Heart right ventricle (tissue), 16 donors: ENCODE measurements at regions not wholly inside any gene's neighbourhood (a gene's known extent, or its start where the extent isn't known, plus 50 kb on each side); places are given as distances from the start of the nearest gene placed in this dataset.

Source experiments
- ATAC-seq, 8 donors: fragments of 200-7000 bp; cut with Tn5 transposase; one replicate each; pipeline ENCODE4 v1.9.1; 2020; ENCODE audit warnings: mild to moderate bottlenecking in 8 of 8, moderate library complexity in 8 of 8, moderate number of reproducible peaks in 1 of 8
- DNase-seq, 2 donors: peaks; one replicate each; pipeline ENCODE4 v3.0.0-alpha.2; 2020
- H3K27ac ChIP-seq, 10 donors: fragments of 200-600 bp; sonication (generic) in 2 of 10; one replicate each; pipeline versions ENCODE4 v1.5.0 to v1.8.0; 2020 to 2022; ENCODE audit warnings: mild to moderate bottlenecking in 3 of 10
- H3K27me3 ChIP-seq, 7 donors: fragments of 200-600 bp; one replicate each; pipeline ENCODE4 v1.8.0; 2021 to 2022; ENCODE audit warnings: mild to moderate bottlenecking in 2 of 7
- H3K36me3 ChIP-seq, 9 donors: fragments of 200-600 bp; sonication (generic) in 1 of 9; one replicate each; pipeline versions ENCODE4 v1.5.0 to v1.8.0; 2020 to 2022; ENCODE audit warnings: mild to moderate bottlenecking in 2 of 9
- H3K4me1 ChIP-seq, 9 donors: fragments of 200-600 bp; sonication (generic) in 1 of 9; one replicate each; pipeline versions ENCODE4 v1.5.0 to v1.8.0; 2020 to 2022; ENCODE audit warnings: mild to moderate bottlenecking in 4 of 9
- H3K4me3 ChIP-seq, 10 donors: fragments of 200-600 bp; sonication (generic) in 2 of 10; one replicate each; pipeline versions ENCODE4 v1.5.0 to v1.8.0; 2020 to 2022; ENCODE audit warnings: mild to moderate bottlenecking in 7 of 10, moderate library complexity in 2 of 10
- H3K9me3 ChIP-seq, 11 donors: fragments of 200-600 bp in 10 of 11; sonication (generic) in 2 of 11; one replicate each; pipeline versions ENCODE4 v1.5.0 to v1.8.0; 2013 to 2022; ENCODE audit warnings: mild to moderate bottlenecking in 2 of 11, control low read depth in 1 of 11, moderate library complexity in 1 of 11
- WGBS, 2 donors: extraction: QIAGEN DNeasy Blood & Tissue Kit; methylation state at CpG; one replicate each; pipeline ENCODE4 v1.1.7; 2013; ENCODE audit warnings: inconsistent platforms in 1 of 2; 5-methylcytosine and 5-hydroxymethylcytosine counted together
- intact Hi-C, 10 donors: fragments of 100-400 bp; cut with DNase I; formaldehyde crosslinking; loops; one replicate each; pipeline versions ENCODE4 v1.11.1 to v1.14.2; 2022
- TF ChIP-seq, protein P1 (sequence below), 9 donors: fragments of 200-600 bp; sonication (generic) in 2 of 9; IDR thresholded peaks; one replicate each; pipeline versions ENCODE4 v1.5.0 to v1.8.0; 2021 to 2022; ENCODE audit warnings: antibody characterized with exemption in 9 of 9, mild to moderate bottlenecking in 5 of 9, moderate library complexity in 1 of 9
- donor health status: Arrhythmogenic right ventricular cardiomyopathy.
- donor health status: ischemic (EF 13 %, LVEDD 7.1; RV severe dilation, severe dysfunction).
- donor health status: healthy with polysubstance abuse.
- donor health status: DM: no; HTN: yes; CAD: no.
- donor health status: DM: no; HTN: no; CAD: no.
- donor health status: ischemic (EF 25% LVEDD 6.9; RV normal size, moderate dysfunction).
- donor health status: ischemic (EF 25% LVEDD 5.7; RV mildly dilated, moderate dysfunction).
- donor health status: healthy.
- donor health status: DM: yes; HTN: yes; CAD: no.
- donor health status: Ischemic cardiomyopathy.
- donor health status: ischemic (EF 35%, LVEDD 5.7; RV mildly dilated, moderate dysfunction).
- donor health status: nonischemic (EF 11% LVEDD 7.7; RV severe dilation, severe dysfunction).
- donor health status: DM: yes; HTN: yes; CAD: no.
- donor health status: PGD.
- donor health status: ischemic (EF 29% LVEDD 5.4; RV normal size, mild dysfunction).
- donor health status: nonischemic (EF 23%, LVEDD 6.1; RV moderate dilation, normal function).

GRCh38 chr3:130841357-130841756 is 52.5 kb upstream of the ATP2C1 start:
- 51 to 63% methylated on average over 2 of the region's 2 CpGs for whole genome bisulfite sequencing, 2 donors

DNA sequence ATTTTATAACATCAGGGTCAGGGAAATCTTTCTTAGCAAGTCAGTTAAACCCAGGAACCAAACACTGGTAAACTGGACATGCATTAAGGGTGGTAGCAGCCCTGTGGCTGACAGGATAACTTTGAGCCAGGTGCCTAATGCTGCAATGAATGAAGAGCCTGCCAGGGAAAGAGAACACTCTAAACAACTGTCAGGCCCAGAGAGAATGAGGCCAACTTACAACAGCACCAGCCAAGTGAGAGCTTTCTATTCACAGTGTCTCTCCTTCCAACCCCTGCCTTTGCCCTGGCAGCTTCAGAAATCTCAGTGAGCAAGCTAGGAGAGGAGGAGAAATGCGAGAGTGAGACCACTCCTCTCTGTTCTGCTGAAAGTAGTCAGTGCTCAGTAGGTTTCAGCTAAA is 50.4 kb upstream of the ATP2C1 start:
- DNase-seq, result peak in 1 of 2 donors; percentile 38
- 52 to 74% methylated on average over 1 of the region's 1 CpG for WGBS, 2 donors
- intact Hi-C loops, result no loop called here
- peak overlapping the region in 6 of 10 donors; percentile 52 to 74 (median 64) for H3K27ac ChIP-seq
- no peaks in the 10 kb centered on the region for H3K27me3 ChIP-seq
- H3K4me3 ChIP-seq, result no peak overlapping the region
- peaks cover 0 to 45% (median 16%) of the 10 kb centered on the region in 9 donors for H3K4me1 ChIP-seq
- ATAC-seq, result peak; percentile 60 to 94 (median 87)
- TF ChIP-seq, protein P1, sequence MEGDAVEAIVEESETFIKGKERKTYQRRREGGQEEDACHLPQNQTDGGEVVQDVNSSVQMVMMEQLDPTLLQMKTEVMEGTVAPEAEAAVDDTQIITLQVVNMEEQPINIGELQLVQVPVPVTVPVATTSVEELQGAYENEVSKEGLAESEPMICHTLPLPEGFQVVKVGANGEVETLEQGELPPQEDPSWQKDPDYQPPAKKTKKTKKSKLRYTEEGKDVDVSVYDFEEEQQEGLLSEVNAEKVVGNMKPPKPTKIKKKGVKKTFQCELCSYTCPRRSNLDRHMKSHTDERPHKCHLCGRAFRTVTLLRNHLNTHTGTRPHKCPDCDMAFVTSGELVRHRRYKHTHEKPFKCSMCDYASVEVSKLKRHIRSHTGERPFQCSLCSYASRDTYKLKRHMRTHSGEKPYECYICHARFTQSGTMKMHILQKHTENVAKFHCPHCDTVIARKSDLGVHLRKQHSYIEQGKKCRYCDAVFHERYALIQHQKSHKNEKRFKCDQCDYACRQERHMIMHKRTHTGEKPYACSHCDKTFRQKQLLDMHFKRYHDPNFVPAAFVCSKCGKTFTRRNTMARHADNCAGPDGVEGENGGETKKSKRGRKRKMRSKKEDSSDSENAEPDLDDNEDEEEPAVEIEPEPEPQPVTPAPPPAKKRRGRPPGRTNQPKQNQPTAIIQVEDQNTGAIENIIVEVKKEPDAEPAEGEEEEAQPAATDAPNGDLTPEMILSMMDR (IDR thresholded peaks at IDR 0.05), result no peak
- H3K9me3 ChIP-seq, result no peaks in the 10 kb centered on the region
- no peaks in the 10 kb centered on the region for H3K36me3 ChIP-seq

More at GRCh38 chr3:130841357-130841756, 52.5 kb upstream of the ATP2C1 start:
- no peak overlapping the region for H3K4me3 ChIP-seq
- intact Hi-C loops, result no loop called here
- peaks cover 0 to 45% (median 16%) of the 10 kb centered on the region in 9 donors for H3K4me1 ChIP-seq
- peak in 7 of 8 donors; percentile 34 to 88 (median 68) for ATAC-seq
- no peaks in the 10 kb centered on the region for H3K9me3 ChIP-seq
- no peaks in the 10 kb centered on the region for H3K27me3 ChIP-seq
- H3K27ac ChIP-seq, result peak overlapping the region in 6 of 10 donors; percentile 24 to 74 (median 68)
- TF ChIP-seq, protein P1 (IDR thresholded peaks at IDR 0.05), result no peak
- DNase-seq, result no peak
- no peaks in the 10 kb centered on the region for H3K36me3 ChIP-seq
